ENCODE measurements at regions not wholly inside any gene's neighbourhood (a gene's known extent, or its start where the extent isn't known, plus 50 kb on each side); places are given as distances from the start of the nearest gene placed in this dataset.

DNA sequence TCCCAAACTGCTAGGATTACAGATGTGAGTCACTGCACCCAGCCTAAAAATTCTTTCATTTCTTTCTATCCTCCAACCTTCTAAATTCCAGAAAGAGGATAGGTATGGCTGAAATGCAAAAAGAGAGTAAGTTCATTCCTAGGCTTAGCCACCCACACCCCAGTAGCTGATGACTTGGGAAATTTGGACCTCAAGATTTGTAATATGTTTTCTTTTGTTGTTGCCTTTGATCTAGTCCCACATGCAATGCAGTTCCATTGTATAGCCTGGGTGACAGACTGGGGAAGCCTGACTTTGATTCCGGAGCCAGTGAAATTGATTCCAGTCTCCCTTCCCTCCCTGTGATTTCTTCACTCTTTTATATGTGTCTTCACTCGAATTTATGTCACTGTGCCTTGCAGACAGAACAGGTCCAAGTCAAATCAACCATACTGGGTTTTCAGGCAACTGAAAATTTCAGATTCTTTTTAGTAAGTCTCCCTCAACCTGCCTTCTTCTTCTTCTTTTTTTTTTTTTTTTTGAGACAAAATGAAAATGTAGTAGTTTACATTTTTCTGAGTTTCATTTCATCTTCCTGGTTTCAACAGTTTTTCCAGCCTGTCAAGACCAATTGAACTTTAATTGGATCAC is 176.2 kb upstream of the RBPJ start:
- intact Hi-C loops (cut with micrococcal nuclease): loop anchor here (1.0 to 5.0 kb wide), 11 partner anchors 14 to 206 kb away; no protein-coding TSS in a partner anchor
- Mint-ChIP-seq H3K4me1 (ENCODE audit: low read depth) (peaks cover 72% of the 10 kb centered on the region), H3K4me3 (peak overlapping the region; percentile 37), H3K27ac (peak overlapping the region; percentile 96), H3K9me3 (peaks cover 41% of the 10 kb centered on the region), H3K36me3 (ENCODE audit: low read depth) (peaks cover 25% of the 10 kb centered on the region), H3K27me3 (ENCODE audit: insufficient read depth) (no peaks in the 10 kb centered on the region)
- no peak for DNase-seq (ENCODE audit: low spot score)

GRCh38 chr4:26145212-26145611 is 175.6 kb upstream of the RBPJ start:
- Mint-ChIP-seq H3K4me1 (ENCODE audit: low read depth) (peaks cover 72% of the 10 kb centered on the region), H3K4me3 (peak overlapping the region; percentile 37), H3K9me3 (peaks cover 46% of the 10 kb centered on the region), H3K27me3 (ENCODE audit: insufficient read depth) (no peaks in the 10 kb centered on the region), H3K36me3 (ENCODE audit: low read depth) (peaks cover 27% of the 10 kb centered on the region), H3K27ac (peak overlapping the region; percentile 96)
- DNase-seq (ENCODE audit: low spot score): no peak
- intact Hi-C loops (cut with micrococcal nuclease): loop anchor here (1.0 to 2.0 kb wide), 10 partner anchors 15 to 206 kb away; no protein-coding TSS in a partner anchor

DNA sequence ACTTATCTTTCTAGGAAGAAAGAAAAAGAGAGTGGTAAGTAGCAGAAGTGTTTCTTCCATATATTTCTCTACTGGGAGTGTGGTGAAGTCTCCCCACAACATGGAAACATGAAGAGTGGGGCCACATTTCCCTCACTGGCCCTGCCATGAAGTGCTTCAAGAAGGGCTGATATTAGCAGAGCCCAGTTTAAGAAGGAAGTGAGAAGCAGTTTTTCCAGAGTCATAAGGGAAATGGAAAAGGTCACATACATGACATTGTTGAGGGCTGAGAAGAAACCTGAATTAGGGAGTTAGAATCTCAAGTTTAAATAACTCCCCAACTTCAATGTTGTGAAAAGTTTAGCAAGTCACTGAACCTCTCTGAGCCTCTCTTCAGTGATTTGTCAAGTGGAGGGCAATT is 171.9 kb upstream of the RBPJ start:
- peaks cover 41% of the 10 kb centered on the region for H3K9me3 Mint-ChIP-seq
- DNase-seq (ENCODE audit: low spot score): no peak
- H3K27ac Mint-ChIP-seq: peak overlapping the region; percentile 69
- no peak overlapping the region for H3K4me3 Mint-ChIP-seq
- H3K4me1 Mint-ChIP-seq (ENCODE audit: low read depth): peaks cover 65% of the 10 kb centered on the region
- no peaks in the 10 kb centered on the region for H3K27me3 Mint-ChIP-seq (ENCODE audit: insufficient read depth)
- peaks cover 22% of the 10 kb centered on the region for H3K36me3 Mint-ChIP-seq (ENCODE audit: low read depth)
- intact Hi-C loops (cut with micrococcal nuclease): no loop called here

DNA sequence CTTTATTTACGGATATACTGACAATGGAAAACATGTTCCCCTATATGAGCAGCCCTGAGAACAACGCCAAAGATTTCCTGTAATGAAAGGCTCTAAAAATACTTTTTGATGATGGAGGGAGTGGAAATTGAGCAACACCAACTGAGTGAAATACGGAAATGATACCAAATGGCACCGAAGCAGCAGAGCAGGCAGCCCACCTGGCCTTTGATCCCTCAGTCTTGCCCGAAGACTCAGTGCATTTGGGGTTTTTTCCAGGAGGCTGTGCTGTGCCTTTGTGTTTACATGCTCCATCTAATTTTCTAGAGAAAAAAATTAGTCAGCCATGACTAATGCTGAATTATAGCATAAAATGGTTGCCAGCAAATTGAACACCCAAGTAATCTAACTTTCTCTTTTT is 169.9 kb upstream of the RBPJ start:
- H3K4me1 Mint-ChIP-seq (ENCODE audit: low read depth): peaks cover 62% of the 10 kb centered on the region
- H3K9me3 Mint-ChIP-seq: peaks cover 38% of the 10 kb centered on the region
- no peak for DNase-seq (ENCODE audit: low spot score)

DNA sequence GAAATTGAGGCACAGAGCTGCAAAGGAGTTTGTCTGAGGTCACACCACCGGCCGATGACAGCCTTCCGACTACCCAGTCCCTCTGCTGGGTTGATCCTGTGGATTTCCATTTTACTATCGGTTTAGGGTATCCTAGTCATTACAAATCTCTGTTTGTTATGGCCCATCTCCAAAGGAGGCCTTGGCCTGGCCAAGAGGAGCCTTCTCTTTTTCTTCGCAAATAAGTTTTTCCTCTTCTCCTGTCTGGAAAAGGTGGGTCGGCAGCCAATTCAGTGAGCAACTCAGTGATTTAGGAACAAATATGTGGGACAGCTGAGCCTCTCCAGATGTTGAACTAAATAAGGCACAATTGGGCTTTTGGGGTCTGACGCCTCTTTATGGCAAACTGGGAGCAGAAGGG is 169.2 kb upstream of the RBPJ start:
- intact Hi-C loops (cut with micrococcal nuclease): loop anchor here (1.0 kb wide), 2 partner anchors 46 to 77 kb away; no protein-coding TSS in a partner anchor
- DNase-seq (ENCODE audit: low spot score): no peak
- Mint-ChIP-seq H3K27me3 (ENCODE audit: insufficient read depth) (no peaks in the 10 kb centered on the region), H3K4me3 (no peak overlapping the region), H3K27ac (peak overlapping the region; percentile 82), H3K36me3 (ENCODE audit: low read depth) (peaks cover 24% of the 10 kb centered on the region), H3K9me3 (peaks cover 35% of the 10 kb centered on the region), H3K4me1 (ENCODE audit: low read depth) (peaks cover 55% of the 10 kb centered on the region)

More for the DNA sequence above, 169.9 kb upstream of the RBPJ start:
- H3K36me3 Mint-ChIP-seq (ENCODE audit: low read depth): peaks cover 25% of the 10 kb centered on the region
- no peaks in the 10 kb centered on the region for H3K27me3 Mint-ChIP-seq (ENCODE audit: insufficient read depth)
- intact Hi-C loops (cut with micrococcal nuclease): loop anchor here (1.0 kb wide), 2 partner anchors 46 to 77 kb away; no protein-coding TSS in a partner anchor
- peak overlapping the region; percentile 82 for H3K27ac Mint-ChIP-seq
- H3K4me3 Mint-ChIP-seq: peak overlapping the region; percentile 1

- peaks cover 20% of the 10 kb centered on the region for H3K36me3 Mint-ChIP-seq (ENCODE audit: low read depth)
- no peak overlapping the region for H3K27ac Mint-ChIP-seq
- DNase-seq (ENCODE audit: low spot score): no peak
- intact Hi-C loops (cut with micrococcal nuclease): no loop called here
- peaks cover 52% of the 10 kb centered on the region for H3K4me1 Mint-ChIP-seq (ENCODE audit: low read depth)
- no peaks in the 10 kb centered on the region for H3K27me3 Mint-ChIP-seq (ENCODE audit: insufficient read depth)
- peaks cover 32% of the 10 kb centered on the region for H3K9me3 Mint-ChIP-seq
- H3K4me3 Mint-ChIP-seq: no peak overlapping the region
Observed at GRCh38 chr4:26152056-26152455, 168.8 kb upstream of the RBPJ start.

DNA sequence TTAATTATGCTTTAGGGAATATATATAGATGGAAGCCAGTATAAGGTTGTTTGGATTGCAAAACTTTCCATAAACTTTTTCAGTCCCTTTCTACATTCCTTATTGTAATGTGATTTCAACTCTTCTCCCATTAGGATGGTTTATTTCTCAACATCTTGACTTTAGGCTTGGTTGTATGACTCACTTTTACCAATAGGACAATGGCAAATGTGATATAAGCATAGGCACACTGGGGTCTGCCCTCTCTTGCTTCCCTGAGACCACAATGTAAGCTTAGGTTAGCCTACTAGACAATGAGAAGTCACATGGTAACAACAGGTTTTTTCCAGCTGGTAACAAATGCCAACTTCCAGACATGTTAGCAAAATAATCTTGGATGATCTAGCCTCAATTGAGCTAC is 163.3 kb upstream of the RBPJ start:
- no peak overlapping the region for H3K4me3 Mint-ChIP-seq
- peaks cover 36% of the 10 kb centered on the region for H3K9me3 Mint-ChIP-seq
- no peaks in the 10 kb centered on the region for H3K27me3 Mint-ChIP-seq (ENCODE audit: insufficient read depth)
- peaks cover 26% of the 10 kb centered on the region for H3K36me3 Mint-ChIP-seq (ENCODE audit: low read depth)
- intact Hi-C loops (cut with micrococcal nuclease): no loop called here
- H3K4me1 Mint-ChIP-seq (ENCODE audit: low read depth): peaks cover 59% of the 10 kb centered on the region
- peak overlapping the region; percentile 27 for H3K27ac Mint-ChIP-seq
- DNase-seq (ENCODE audit: low spot score): no peak

- Mint-ChIP-seq H3K27ac (no peak overlapping the region), H3K4me3 (no peak overlapping the region)
Observed at GRCh38 chr4:26160591-26160990, 160.2 kb upstream of the RBPJ start.

DNA sequence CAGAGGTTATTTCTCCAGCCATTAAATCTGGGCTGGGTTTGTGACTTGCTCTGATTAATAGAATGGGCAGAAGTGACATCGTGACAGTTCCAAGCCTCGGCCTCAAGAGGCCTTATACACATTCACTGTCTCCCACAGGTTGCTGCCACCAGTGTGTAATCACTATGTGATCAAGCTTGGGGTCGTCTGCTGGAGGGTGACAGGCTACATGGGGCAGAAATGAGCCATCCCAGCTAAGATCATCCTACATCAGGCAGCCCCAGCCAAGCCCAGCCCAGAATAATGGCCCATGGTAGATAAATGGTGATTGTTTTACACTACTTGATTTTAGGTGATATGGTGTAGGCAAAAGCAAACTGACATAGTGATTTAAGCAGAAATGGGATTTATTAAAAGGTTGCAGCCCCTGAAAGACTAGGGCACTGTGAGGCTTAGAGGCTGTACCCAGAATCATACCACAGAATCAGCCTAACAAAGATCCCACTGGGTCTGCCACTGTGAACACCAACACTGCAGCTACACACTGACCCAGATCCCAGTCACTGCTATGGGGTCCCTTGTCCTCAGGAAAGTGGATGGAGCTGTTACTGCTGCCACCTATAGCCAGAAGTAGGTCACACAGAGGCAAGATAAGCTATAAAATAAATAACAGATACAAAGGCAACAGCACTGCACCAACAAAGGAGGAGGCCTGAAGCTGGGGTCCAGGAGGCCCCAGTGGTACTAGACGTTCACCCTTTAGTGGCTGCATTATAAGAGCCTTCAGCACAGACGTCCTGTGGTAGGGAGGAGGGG is 159.6 kb upstream of the RBPJ start:
- peaks cover 51% of the 10 kb centered on the region for H3K4me1 Mint-ChIP-seq (ENCODE audit: low read depth)
- no peak for DNase-seq (ENCODE audit: low spot score)
- H3K4me3 Mint-ChIP-seq: no peak overlapping the region
- H3K36me3 Mint-ChIP-seq (ENCODE audit: low read depth): peaks cover 21% of the 10 kb centered on the region
- H3K27me3 Mint-ChIP-seq (ENCODE audit: insufficient read depth): no peaks in the 10 kb centered on the region
- peaks cover 37% of the 10 kb centered on the region for H3K9me3 Mint-ChIP-seq
- intact Hi-C loops (cut with micrococcal nuclease): no loop called here
- H3K27ac Mint-ChIP-seq: no peak overlapping the region

More at GRCh38 chr4:26160591-26160990, 160.2 kb upstream of the RBPJ start:
- peaks cover 55% of the 10 kb centered on the region for H3K4me1 Mint-ChIP-seq (ENCODE audit: low read depth)
- intact Hi-C loops (cut with micrococcal nuclease): no loop called here
- no peak for DNase-seq (ENCODE audit: low spot score)
- peaks cover 21% of the 10 kb centered on the region for H3K36me3 Mint-ChIP-seq (ENCODE audit: low read depth)
- peaks cover 37% of the 10 kb centered on the region for H3K9me3 Mint-ChIP-seq
- no peaks in the 10 kb centered on the region for H3K27me3 Mint-ChIP-seq (ENCODE audit: insufficient read depth)

GRCh38 chr4:26162101-26162500 is 158.7 kb upstream of the RBPJ start:
- intact Hi-C loops (cut with micrococcal nuclease): no loop called here
- Mint-ChIP-seq H3K27me3 (ENCODE audit: insufficient read depth) (no peaks in the 10 kb centered on the region), H3K9me3 (peaks cover 35% of the 10 kb centered on the region)

GRCh38 chr4:26163425-26164362 is 157.1 kb upstream of the RBPJ start:
- Mint-ChIP-seq H3K4me3 (no peak overlapping the region), H3K27ac (no peak overlapping the region), H3K36me3 (ENCODE audit: low read depth) (peaks cover 23% of the 10 kb centered on the region), H3K4me1 (ENCODE audit: low read depth) (peaks cover 38% of the 10 kb centered on the region), H3K9me3 (peaks cover 22% of the 10 kb centered on the region), H3K27me3 (ENCODE audit: insufficient read depth) (no peaks in the 10 kb centered on the region)
- DNase-seq (ENCODE audit: low spot score): no peak
- intact Hi-C loops (cut with micrococcal nuclease): no loop called here

More at GRCh38 chr4:26162101-26162500, 158.7 kb upstream of the RBPJ start:
- H3K4me3 Mint-ChIP-seq: no peak overlapping the region
- peaks cover 21% of the 10 kb centered on the region for H3K36me3 Mint-ChIP-seq (ENCODE audit: low read depth)
- peaks cover 51% of the 10 kb centered on the region for H3K4me1 Mint-ChIP-seq (ENCODE audit: low read depth)
- no peak overlapping the region for H3K27ac Mint-ChIP-seq
- DNase-seq (ENCODE audit: low spot score): no peak

GRCh38 chr4:26171501-26171900 is 149.3 kb upstream of the RBPJ start:
- no peaks in the 10 kb centered on the region for H3K27me3 Mint-ChIP-seq (ENCODE audit: insufficient read depth)
- H3K4me3 Mint-ChIP-seq: no peak overlapping the region
- peaks cover 2% of the 10 kb centered on the region for H3K36me3 Mint-ChIP-seq (ENCODE audit: low read depth)
- H3K4me1 Mint-ChIP-seq (ENCODE audit: low read depth): peaks cover 31% of the 10 kb centered on the region
- H3K9me3 Mint-ChIP-seq: no peaks in the 10 kb centered on the region
- DNase-seq (ENCODE audit: low spot score): no peak
- no peak overlapping the region for H3K27ac Mint-ChIP-seq
- intact Hi-C loops (cut with micrococcal nuclease): no loop called here
